Astrocyte of the spinal cord (primary cell): ENCODE measurements at regions not wholly inside any gene's neighbourhood (a gene's known extent, or its start where the extent isn't known, plus 50 kb on each side); places are given as distances from the start of the nearest gene placed in this dataset.

Experiments used
- DNase-seq: peaks from one replicate; pipeline ENCODE4 v3.0.0; 2011; ENCODE audit warnings: low read depth, low spot score
- H3K4me3 ChIP-seq: 2 replicates; pipeline ENCODE4 v1.5.1; 2011; ENCODE audit warnings: low read depth, mild to moderate bottlenecking, low read length, moderate library complexity
- CTCF ChIP-seq: IDR thresholded peaks from 2 replicates; pipeline ENCODE4 v1.5.1; 2012; ENCODE audit warnings: low read depth, mild to moderate bottlenecking, low read length, inconsistent platforms
- in situ Hi-C: cut with HindIII; loops from 2 replicates; pipeline ENCODE4 v1.10.0; 2017; ENCODE audit warnings: low sequenced_read_pairs

- in situ Hi-C loops = no loop called here
- DNase-seq = peak; percentile 29
- TF ChIP-seq CTCF = no peak
- H3K4me3 ChIP-seq = no peak overlapping the region
Measured at GRCh38 chr11:91220476-91221202, 997.8 kb upstream of the CHORDC1 start.

GRCh38 chr11:91219535-91219934 lies 996.7 kb upstream of the CHORDC1 start:
- no peak for TF ChIP-seq CTCF
- no peak overlapping the region for H3K4me3 ChIP-seq
- in situ Hi-C loops = no loop called here
- peak; percentile 29 for DNase-seq

- no peak for TF ChIP-seq CTCF
- no peak for DNase-seq
- in situ Hi-C loops = no loop called here
- H3K4me3 ChIP-seq = no peak overlapping the region
Measured at GRCh38 chr11:91209751-91210150, 986.9 kb upstream of the CHORDC1 start.

- no peak for TF ChIP-seq CTCF
- DNase-seq = no peak
Measured at GRCh38 chr11:91209306-91209705, 986.5 kb upstream of the CHORDC1 start.

GRCh38 chr11:91199866-91200265 lies 977.0 kb upstream of the CHORDC1 start:
- no peak for TF ChIP-seq CTCF
- no peak overlapping the region for H3K4me3 ChIP-seq
- DNase-seq = peak; percentile 64
- in situ Hi-C loops = no loop called here

More at GRCh38 chr11:91209306-91209705, 986.5 kb upstream of the CHORDC1 start:
- in situ Hi-C loops = no loop called here
- H3K4me3 ChIP-seq = no peak overlapping the region

GRCh38 chr11:91194546-91194945 lies 971.7 kb upstream of the CHORDC1 start:
- no peak overlapping the region for H3K4me3 ChIP-seq
- TF ChIP-seq CTCF = no peak
- in situ Hi-C loops = no loop called here
- no peak for DNase-seq
